Neural crest cell (in vitro differentiated cells): ENCODE measurements at regions not wholly inside any gene's neighbourhood (a gene's known extent, or its start where the extent isn't known, plus 50 kb on each side); places are given as distances from the start of the nearest gene placed in this dataset.

Source experiments
- DNase-seq: peaks from one replicate; pipeline ENCODE4 v3.0.0; 2021; ENCODE audit warnings: low read depth, mixed read lengths, low spot score
- H3K27ac Mint-ChIP-seq: one replicate; pipeline ENCODE4 v1.8.0; 2021; ENCODE audit warnings: mild to moderate bottlenecking, mixed read lengths; ENCODE audit not compliant: unreplicated experiment
- H3K27me3 Mint-ChIP-seq: 2 replicates; pipeline ENCODE4 v1.8.0; 2021; ENCODE audit warnings: low read depth, mild to moderate bottlenecking, mixed read lengths
- H3K36me3 Mint-ChIP-seq: 2 replicates; pipeline ENCODE4 v1.8.0; 2021; ENCODE audit warnings: low read depth, mild to moderate bottlenecking, mixed read lengths
- H3K4me1 Mint-ChIP-seq: 2 replicates; pipeline ENCODE4 v1.8.0; 2021; ENCODE audit warnings: mixed read lengths
- H3K4me3 Mint-ChIP-seq: one replicate; pipeline ENCODE4 v1.8.0; 2021; ENCODE audit warnings: mild to moderate bottlenecking, mixed read lengths
- H3K9me3 Mint-ChIP-seq: 2 replicates; pipeline ENCODE4 v1.8.0; 2021; ENCODE audit warnings: mixed read lengths
- TF ChIP-seq, protein P1 (sequence below): fragments of 200-600 bp; sonication (generic); conservative IDR thresholded peaks from 2 replicates; pipeline ENCODE4 v1.5.0; 2021; ENCODE audit warnings: antibody characterized with exemption, mild to moderate bottlenecking

GRCh38 chr1:29804181-29804899 lies 568.0 kb downstream of the PTPRU start:
- Mint-ChIP-seq H3K4me3 (no peak overlapping the region), H3K9me3 (peaks cover 2% of the 10 kb centered on the region), H3K27me3 (peaks cover 2% of the 10 kb centered on the region), H3K4me1 (no peaks in the 10 kb centered on the region), H3K27ac (peak overlapping the region; percentile 45), H3K36me3 (no peaks in the 10 kb centered on the region)
- DNase-seq: no peak
- TF ChIP-seq, protein P1, sequence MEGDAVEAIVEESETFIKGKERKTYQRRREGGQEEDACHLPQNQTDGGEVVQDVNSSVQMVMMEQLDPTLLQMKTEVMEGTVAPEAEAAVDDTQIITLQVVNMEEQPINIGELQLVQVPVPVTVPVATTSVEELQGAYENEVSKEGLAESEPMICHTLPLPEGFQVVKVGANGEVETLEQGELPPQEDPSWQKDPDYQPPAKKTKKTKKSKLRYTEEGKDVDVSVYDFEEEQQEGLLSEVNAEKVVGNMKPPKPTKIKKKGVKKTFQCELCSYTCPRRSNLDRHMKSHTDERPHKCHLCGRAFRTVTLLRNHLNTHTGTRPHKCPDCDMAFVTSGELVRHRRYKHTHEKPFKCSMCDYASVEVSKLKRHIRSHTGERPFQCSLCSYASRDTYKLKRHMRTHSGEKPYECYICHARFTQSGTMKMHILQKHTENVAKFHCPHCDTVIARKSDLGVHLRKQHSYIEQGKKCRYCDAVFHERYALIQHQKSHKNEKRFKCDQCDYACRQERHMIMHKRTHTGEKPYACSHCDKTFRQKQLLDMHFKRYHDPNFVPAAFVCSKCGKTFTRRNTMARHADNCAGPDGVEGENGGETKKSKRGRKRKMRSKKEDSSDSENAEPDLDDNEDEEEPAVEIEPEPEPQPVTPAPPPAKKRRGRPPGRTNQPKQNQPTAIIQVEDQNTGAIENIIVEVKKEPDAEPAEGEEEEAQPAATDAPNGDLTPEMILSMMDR: no peak

DNA sequence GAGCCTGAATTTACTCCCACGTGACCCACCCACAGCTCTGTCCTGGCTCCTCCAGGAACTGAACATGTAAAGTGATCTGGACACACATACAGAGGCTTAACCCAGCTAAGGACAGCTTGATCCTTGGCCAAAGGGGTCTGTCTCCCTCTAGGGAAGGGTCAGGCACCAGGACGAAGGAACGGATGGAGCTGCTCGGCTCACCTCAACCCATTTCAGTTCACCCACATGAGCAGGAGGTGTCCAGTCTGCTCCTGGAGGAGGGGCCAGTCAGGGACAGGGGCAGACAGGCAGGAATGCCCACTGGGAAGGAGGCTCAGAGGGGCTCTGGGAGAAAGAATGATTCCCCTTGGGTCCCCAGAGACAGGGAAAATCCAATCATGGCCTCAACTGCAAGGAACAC lies 567.2 kb downstream of the PTPRU start:
- Mint-ChIP-seq H3K36me3 (no peaks in the 10 kb centered on the region), H3K4me1 (no peaks in the 10 kb centered on the region), H3K9me3 (peaks cover 2% of the 10 kb centered on the region), H3K27me3 (peaks cover 2% of the 10 kb centered on the region), H3K4me3 (no peak overlapping the region), H3K27ac (no peak overlapping the region)
- no peak for DNase-seq
- TF ChIP-seq, protein P1: no peak

DNA sequence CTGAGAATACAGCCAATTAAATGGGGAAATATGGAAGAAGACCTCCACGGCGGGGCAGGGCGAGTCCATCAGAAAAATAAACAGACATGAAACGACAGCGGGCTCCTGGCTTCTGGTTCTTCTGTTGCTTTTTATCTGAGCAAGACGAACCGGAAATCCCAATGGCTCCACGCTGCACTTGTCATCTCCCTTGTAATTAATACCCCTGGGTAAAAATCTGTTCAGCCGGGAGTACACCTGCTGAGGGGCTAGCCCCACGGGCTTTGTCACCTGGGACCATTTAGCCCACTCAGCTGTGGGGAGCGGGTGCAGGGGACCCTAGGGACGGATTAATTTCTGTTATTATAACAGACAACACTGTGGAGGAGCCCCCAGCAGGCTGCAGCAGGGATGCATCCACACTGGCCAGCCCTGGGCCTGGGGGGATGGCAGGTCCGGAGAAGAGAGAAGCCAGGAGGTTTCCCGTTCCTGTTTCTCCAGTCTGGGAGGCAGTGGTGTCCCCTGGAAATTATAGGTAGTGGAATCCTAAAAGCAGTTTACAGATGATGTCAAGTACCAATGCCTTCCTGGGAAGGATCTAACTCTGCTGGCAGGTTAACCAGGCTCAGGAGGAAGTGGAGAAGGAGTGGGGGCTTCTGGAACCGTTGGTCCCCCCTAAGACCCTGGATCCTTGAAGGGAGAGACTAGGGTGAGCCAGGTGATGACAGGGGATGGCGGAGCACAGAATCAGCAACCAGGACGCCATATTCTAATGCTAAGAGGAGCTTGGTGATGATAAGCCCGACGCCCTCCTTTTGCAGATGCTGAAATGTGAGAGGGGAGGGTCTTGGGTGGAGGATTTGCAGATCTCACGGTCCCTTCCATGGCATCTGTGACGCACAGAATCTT lies 566.1 kb downstream of the PTPRU start:
- no peak for DNase-seq
- TF ChIP-seq, protein P1: no peak
- Mint-ChIP-seq H3K27ac (no peak overlapping the region), H3K4me1 (no peaks in the 10 kb centered on the region), H3K27me3 (peaks cover 2% of the 10 kb centered on the region), H3K36me3 (no peaks in the 10 kb centered on the region), H3K9me3 (peaks cover 2% of the 10 kb centered on the region), H3K4me3 (no peak overlapping the region)

DNA sequence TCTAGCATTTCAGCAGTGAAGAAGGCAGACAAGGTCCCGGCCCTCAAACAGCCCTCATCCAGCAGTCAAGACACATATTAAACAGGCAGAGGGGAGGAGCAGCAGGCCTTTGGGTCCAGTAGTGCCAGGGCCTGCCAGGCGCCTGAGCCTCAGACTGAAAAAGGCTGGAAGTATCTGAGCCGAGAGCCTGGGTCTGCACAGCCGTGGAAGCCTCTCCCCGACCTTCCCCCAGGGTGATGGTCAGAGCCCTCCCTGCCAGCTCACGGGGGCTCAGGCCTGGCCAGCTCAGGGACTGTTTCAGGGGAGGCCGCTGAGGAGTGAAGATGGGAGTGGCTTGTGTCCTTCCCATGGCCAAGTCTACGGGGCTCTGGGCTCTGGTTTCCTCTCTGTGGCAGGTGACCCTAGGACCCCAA lies 565.2 kb downstream of the PTPRU start:
- peaks cover 2% of the 10 kb centered on the region for H3K9me3 Mint-ChIP-seq
- no peaks in the 10 kb centered on the region for H3K4me1 Mint-ChIP-seq
- H3K27me3 Mint-ChIP-seq: peaks cover 2% of the 10 kb centered on the region
- no peak for DNase-seq
- H3K27ac Mint-ChIP-seq: no peak overlapping the region
- TF ChIP-seq, protein P1: no peak
- H3K4me3 Mint-ChIP-seq: no peak overlapping the region
- H3K36me3 Mint-ChIP-seq: no peaks in the 10 kb centered on the region

DNA sequence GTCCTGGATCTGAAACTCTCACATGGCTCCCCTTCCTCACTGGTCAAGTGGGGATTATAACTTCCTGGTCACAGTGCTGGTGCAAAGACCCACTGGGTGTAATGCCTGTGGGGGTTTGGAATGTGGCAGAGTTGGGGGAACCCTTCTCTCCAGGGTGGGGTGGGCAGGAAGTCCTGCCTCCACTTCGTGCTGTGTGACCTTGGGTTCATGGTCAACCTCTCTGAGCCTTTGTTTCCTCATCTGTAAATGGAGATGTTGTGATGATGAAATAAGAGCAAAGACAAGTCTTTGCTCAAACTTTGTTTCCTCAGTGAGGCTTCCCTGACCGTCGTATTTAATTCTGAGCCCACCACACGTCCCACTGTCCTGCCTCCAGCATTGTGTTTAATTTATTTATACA lies 564.7 kb downstream of the PTPRU start:
- no peak for DNase-seq
- H3K4me1 Mint-ChIP-seq: no peaks in the 10 kb centered on the region
- peaks cover 2% of the 10 kb centered on the region for H3K9me3 Mint-ChIP-seq
- no peak overlapping the region for H3K4me3 Mint-ChIP-seq
- no peaks in the 10 kb centered on the region for H3K36me3 Mint-ChIP-seq
- peaks cover 2% of the 10 kb centered on the region for H3K27me3 Mint-ChIP-seq
- no peak overlapping the region for H3K27ac Mint-ChIP-seq
- TF ChIP-seq, protein P1: no peak
